ENCODE measurements at regions not wholly inside any gene's neighbourhood (a gene's known extent, or its start where the extent isn't known, plus 50 kb on each side); places are given as distances from the start of the nearest gene placed in this dataset.

- no peak for TF ChIP-seq CTCF (IDR thresholded peaks at IDR 0.05)
- no peak for TF ChIP-seq POLR2A (IDR thresholded peaks at IDR 0.05)
Measured at GRCh38 chr11:121770939-121771595, 318.3 kb upstream of the SORL1-AS1 start.

Data from vagina (tissue), 2 donors.